SJSA1 (cell line): ENCODE measurements at regions not wholly inside any gene's neighbourhood (a gene's known extent, or its start where the extent isn't known, plus 50 kb on each side); places are given as distances from the start of the nearest gene placed in this dataset.

Source experiments
- DNase-seq, 2 experiments: peaks; one replicate each; pipeline ENCODE4 v3.0.0-alpha.2; 2015 to 2020; ENCODE audit warnings: low spot score in 2 of 2, low read depth in 1 of 2
- H3K27ac ChIP-seq: fragments of 250-450 bp; sonication (Bioruptor Pico); 2 replicates; pipeline ENCODE4 v1.5.1; 2020; ENCODE audit warnings: mild to moderate bottlenecking, moderate library complexity
- H3K27me3 ChIP-seq: fragments of 250-450 bp; sonication (Bioruptor Pico); replicated peaks from 2 replicates; pipeline ENCODE4 v1.5.1; 2020; ENCODE audit warnings: mild to moderate bottlenecking, moderate library complexity
- H3K36me3 ChIP-seq: fragments of 250-450 bp; sonication (Bioruptor Pico); 2 replicates; pipeline ENCODE4 v1.5.1; 2020; ENCODE audit warnings: mild to moderate bottlenecking
- H3K4me1 ChIP-seq: fragments of 250-450 bp; sonication (Bioruptor Pico); replicated peaks from 2 replicates; pipeline ENCODE4 v1.6.1; 2021; ENCODE audit warnings: mild to moderate bottlenecking
- H3K4me3 ChIP-seq: fragments of 250-450 bp; sonication (Bioruptor Pico); 2 replicates; pipeline ENCODE4 v1.5.1; 2020; ENCODE audit warnings: mild to moderate bottlenecking
- H3K9me3 ChIP-seq: fragments of 250-450 bp; sonication (Bioruptor Pico); replicated peaks from 2 replicates; pipeline ENCODE4 v1.5.1; 2020; ENCODE audit warnings: mild to moderate bottlenecking

- no peak overlapping the region for H3K4me3 ChIP-seq
- H3K4me1 ChIP-seq = no peaks in the 10 kb centered on the region
- no peak for DNase-seq
- no peaks in the 10 kb centered on the region for H3K9me3 ChIP-seq
- no peaks in the 10 kb centered on the region for H3K27me3 ChIP-seq
- no peaks in the 10 kb centered on the region for H3K36me3 ChIP-seq
- no peak overlapping the region for H3K27ac ChIP-seq
These were observed 281.0 kb upstream of the MTNR1B start for GRCh38 chr11:92688416-92688815.

GRCh38 chr11:92692826-92693546 lies 276.5 kb upstream of the MTNR1B start:
- H3K36me3 ChIP-seq = no peaks in the 10 kb centered on the region
- no peak for DNase-seq
- no peaks in the 10 kb centered on the region for H3K9me3 ChIP-seq
- H3K4me3 ChIP-seq = no peak overlapping the region
- no peak overlapping the region for H3K27ac ChIP-seq
- H3K27me3 ChIP-seq = no peaks in the 10 kb centered on the region
- no peaks in the 10 kb centered on the region for H3K4me1 ChIP-seq

DNA sequence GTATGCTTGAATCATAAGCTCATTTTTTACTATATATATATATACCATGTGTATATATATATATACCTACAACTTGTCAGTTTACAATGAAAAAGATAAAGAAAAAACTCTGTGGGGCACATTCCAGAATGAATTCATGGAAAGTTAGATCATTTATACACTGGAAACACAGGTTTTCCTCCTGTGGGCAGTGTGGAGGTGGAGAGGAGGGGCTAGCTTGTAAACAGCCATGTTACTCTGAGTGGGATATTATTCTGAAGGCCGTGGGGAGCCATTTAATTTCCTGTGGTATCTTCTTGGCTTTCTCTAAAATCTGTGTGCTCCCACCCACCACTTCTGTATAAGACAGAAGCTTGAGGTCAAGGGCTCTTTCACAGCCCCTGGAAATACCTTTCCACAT lies 273.4 kb upstream of the MTNR1B start:
- Histone ChIP-seq H3K9me3 (no peaks in the 10 kb centered on the region), H3K4me1 (no peaks in the 10 kb centered on the region), H3K27me3 (no peaks in the 10 kb centered on the region), H3K4me3 (no peak overlapping the region), H3K36me3 (no peaks in the 10 kb centered on the region), H3K27ac (no peak overlapping the region)
- DNase-seq = no peak

DNA sequence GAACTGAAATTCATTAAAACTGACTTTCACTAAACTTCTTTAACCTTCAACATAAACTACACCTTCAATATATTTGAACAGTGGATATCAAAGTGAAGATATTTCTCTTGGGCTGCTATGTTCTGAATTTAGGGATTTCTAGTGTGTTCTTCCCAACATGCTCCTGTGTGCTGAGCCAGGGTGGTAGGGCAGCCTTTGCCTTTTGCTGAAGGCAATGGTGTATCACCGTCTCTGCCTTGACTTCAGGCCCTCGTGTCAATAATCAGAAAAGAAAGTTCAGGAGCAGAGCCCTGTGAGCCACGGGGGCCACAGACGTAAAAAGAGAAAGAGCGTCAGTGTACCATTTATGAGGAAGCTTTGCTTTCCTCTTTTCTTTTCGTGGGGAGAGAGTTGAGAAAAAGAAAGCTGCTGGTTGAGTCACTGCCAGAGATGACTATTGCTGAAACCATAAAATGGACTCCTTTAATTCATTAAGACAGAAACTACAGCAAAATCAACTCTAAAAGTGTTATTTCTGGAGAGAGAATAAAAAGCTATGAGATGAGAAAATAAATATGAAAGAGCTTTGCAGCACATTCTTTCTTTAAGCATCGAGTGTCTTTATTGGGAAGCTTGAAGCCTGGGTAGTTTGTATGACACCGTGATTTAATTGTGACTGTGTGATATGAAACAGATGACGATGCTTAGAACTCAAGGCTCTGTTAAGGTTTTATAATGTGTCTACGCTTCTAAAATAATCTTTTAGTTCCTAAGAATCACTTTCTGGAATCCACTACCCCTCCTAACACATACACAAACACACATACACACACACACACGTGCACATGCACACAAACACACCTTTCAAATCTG lies 271.8 kb upstream of the MTNR1B start:
- Histone ChIP-seq H3K4me3 (no peak overlapping the region), H3K36me3 (no peaks in the 10 kb centered on the region), H3K27ac (no peak overlapping the region), H3K9me3 (no peaks in the 10 kb centered on the region), H3K27me3 (no peaks in the 10 kb centered on the region), H3K4me1 (no peaks in the 10 kb centered on the region)
- no peak for DNase-seq

- Histone ChIP-seq H3K27me3 (no peaks in the 10 kb centered on the region), H3K4me1 (no peaks in the 10 kb centered on the region), H3K36me3 (no peaks in the 10 kb centered on the region), H3K27ac (no peak overlapping the region), H3K9me3 (no peaks in the 10 kb centered on the region), H3K4me3 (no peak overlapping the region)
- no peak for DNase-seq
These were observed 270.7 kb upstream of the MTNR1B start for GRCh38 chr11:92698742-92699141.

DNA sequence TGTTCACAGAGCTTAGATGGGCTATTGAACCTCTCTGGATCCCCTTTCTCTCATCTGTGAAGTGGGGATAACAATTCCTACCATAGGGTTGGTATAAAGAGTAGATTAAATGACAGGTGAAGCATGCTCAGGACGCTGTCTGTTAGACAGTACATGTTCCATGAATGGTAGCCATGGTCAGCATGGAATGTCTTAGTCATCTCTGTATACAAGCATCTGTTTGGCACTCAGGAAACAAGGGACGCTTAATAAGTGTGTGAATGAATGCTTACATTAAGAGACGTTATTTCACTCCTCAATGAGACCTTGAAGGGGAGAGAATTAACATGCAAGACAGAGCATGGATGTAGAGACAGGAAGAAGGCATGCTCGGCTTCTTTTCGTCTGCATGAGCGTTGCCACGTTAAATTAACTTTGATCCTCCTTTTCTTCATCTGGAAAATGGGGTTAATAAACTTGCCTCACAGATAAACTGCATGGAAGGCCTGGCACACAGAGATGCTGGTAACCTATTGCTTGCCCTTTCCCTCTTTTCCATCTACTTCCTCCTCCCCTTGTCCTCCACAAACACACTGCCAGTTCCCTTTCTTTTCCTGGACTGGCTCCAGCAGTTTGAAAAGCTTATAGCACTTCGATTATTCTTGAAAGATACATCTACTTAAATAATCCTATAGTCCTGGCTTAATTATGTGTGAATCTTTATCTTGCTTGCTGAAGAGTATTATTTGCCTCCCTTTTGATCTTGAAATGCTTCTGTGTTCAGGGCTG lies 267.2 kb upstream of the MTNR1B start:
- no peak overlapping the region for H3K27ac ChIP-seq

GRCh38 chr11:92702805-92703448 lies 266.5 kb upstream of the MTNR1B start:
- no peaks in the 10 kb centered on the region for H3K4me1 ChIP-seq
- H3K9me3 ChIP-seq = no peaks in the 10 kb centered on the region
- H3K27ac ChIP-seq = no peak overlapping the region
- DNase-seq = no peak
- no peaks in the 10 kb centered on the region for H3K36me3 ChIP-seq
- H3K27me3 ChIP-seq = no peaks in the 10 kb centered on the region
- no peak overlapping the region for H3K4me3 ChIP-seq

More for the DNA sequence above, 267.2 kb upstream of the MTNR1B start:
- DNase-seq = no peak
- Histone ChIP-seq H3K36me3 (no peaks in the 10 kb centered on the region), H3K9me3 (no peaks in the 10 kb centered on the region), H3K4me3 (no peak overlapping the region), H3K4me1 (no peaks in the 10 kb centered on the region), H3K27me3 (no peaks in the 10 kb centered on the region)

DNA sequence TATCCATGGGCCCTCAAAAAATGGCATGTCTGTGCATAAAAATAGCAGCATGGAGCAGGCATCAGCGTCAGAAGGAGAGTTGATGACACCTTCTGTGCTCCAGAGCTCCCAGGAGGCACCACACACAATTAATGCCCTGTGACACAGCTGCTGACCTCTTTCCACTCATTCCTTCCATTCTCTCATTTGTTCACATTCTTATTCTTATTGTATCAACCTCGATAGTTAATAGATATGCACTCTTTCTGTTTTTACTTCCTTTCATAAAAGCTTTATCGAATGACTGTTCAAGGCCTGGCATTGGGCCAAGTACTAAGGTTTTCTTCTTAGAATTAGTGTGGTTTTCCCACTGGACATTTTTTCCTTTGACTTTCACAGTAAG lies 266.0 kb upstream of the MTNR1B start:
- no peaks in the 10 kb centered on the region for H3K36me3 ChIP-seq
- no peaks in the 10 kb centered on the region for H3K4me1 ChIP-seq
- no peak overlapping the region for H3K27ac ChIP-seq
- no peak for DNase-seq
- no peak overlapping the region for H3K4me3 ChIP-seq
- no peaks in the 10 kb centered on the region for H3K9me3 ChIP-seq
- H3K27me3 ChIP-seq = no peaks in the 10 kb centered on the region

DNA sequence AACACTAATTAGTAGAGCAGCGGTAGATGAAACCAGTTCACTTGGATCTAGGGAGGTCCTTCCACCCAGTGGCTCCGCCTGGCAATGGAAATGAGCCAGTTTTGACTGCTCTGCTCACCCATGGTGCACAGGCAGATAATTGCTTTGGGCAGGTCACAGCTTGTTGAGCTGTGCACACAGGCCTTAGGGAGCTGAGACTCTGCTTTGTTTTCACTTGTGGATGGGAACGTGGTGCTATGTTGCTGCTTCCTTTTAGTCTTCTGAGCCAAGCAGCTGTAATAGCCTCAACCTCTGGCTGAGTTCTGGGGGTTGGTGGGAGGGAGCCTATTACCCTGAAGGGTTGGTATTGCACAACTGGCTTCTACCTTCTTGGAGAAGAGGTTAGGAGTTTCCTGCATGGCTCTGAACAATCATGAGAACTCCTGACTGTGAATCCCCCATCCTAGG lies 262.3 kb upstream of the MTNR1B start:
- no peak for DNase-seq
- no peaks in the 10 kb centered on the region for H3K36me3 ChIP-seq
- no peak overlapping the region for H3K27ac ChIP-seq
- no peaks in the 10 kb centered on the region for H3K27me3 ChIP-seq
- no peaks in the 10 kb centered on the region for H3K9me3 ChIP-seq
- no peak overlapping the region for H3K4me3 ChIP-seq
- H3K4me1 ChIP-seq = no peaks in the 10 kb centered on the region

GRCh38 chr11:92707665-92708064 lies 261.8 kb upstream of the MTNR1B start:
- Histone ChIP-seq H3K27ac (no peak overlapping the region), H3K4me1 (no peaks in the 10 kb centered on the region), H3K4me3 (no peak overlapping the region), H3K9me3 (no peaks in the 10 kb centered on the region), H3K36me3 (no peaks in the 10 kb centered on the region), H3K27me3 (no peaks in the 10 kb centered on the region)
- no peak for DNase-seq

DNA sequence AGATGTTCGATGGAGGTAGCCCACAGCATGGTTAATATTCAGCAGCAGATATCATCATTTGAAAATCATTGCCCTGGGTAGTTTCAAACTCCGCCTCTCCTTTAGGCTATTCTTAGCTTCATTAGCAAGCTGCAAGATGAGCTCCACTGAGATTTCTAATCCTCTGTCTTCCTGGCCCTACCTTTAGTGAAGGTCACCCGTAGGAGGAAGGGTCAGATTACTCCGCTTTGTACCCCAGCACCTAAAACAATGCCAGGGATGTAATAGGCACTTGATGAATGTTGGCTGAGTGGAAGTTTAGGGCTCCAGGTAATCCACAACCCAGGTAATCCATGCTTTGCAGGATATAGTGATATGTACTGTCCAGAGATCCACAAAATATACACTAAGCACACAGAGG lies 260.1 kb upstream of the MTNR1B start:
- Histone ChIP-seq H3K36me3 (no peaks in the 10 kb centered on the region), H3K27me3 (no peaks in the 10 kb centered on the region)
- DNase-seq = no peak

GRCh38 chr11:92711926-92712325 lies 257.5 kb upstream of the MTNR1B start:
- no peak for DNase-seq
- H3K9me3 ChIP-seq = no peaks in the 10 kb centered on the region
- no peak overlapping the region for H3K4me3 ChIP-seq
- no peaks in the 10 kb centered on the region for H3K27me3 ChIP-seq
- no peak overlapping the region for H3K27ac ChIP-seq
- no peaks in the 10 kb centered on the region for H3K4me1 ChIP-seq
- H3K36me3 ChIP-seq = no peaks in the 10 kb centered on the region

More for the DNA sequence above, 260.1 kb upstream of the MTNR1B start:
- Histone ChIP-seq H3K4me3 (no peak overlapping the region), H3K27ac (no peak overlapping the region), H3K9me3 (no peaks in the 10 kb centered on the region), H3K4me1 (no peaks in the 10 kb centered on the region)

- no peak for DNase-seq
- Histone ChIP-seq H3K4me3 (no peak overlapping the region), H3K4me1 (no peaks in the 10 kb centered on the region), H3K9me3 (no peaks in the 10 kb centered on the region), H3K27me3 (no peaks in the 10 kb centered on the region), H3K36me3 (no peaks in the 10 kb centered on the region), H3K27ac (no peak overlapping the region)
These were observed 255.3 kb upstream of the MTNR1B start for GRCh38 chr11:92714111-92714510.
